ENCODE measurements at regions not wholly inside any gene's neighbourhood (a gene's known extent, or its start where the extent isn't known, plus 50 kb on each side); places are given as distances from the start of the nearest gene placed in this dataset.
"Not testable (repeated sequence)": the region's sequence is repeated elsewhere in the genome, so short reads cannot be mapped to it uniquely, and the experiment has no call there.

- no peak for TF ChIP-seq CTCF (IDR thresholded peaks at IDR 0.05; ENCODE audit: low read depth, low read length)
- peak; percentile 66 for TF ChIP-seq MYC (IDR thresholded peaks at IDR 0.05; ENCODE audit: low read depth, low read length)
- no peak for TF ChIP-seq POLR2A (IDR thresholded peaks at IDR 0.05; ENCODE audit: extremely low read depth, insufficient read length)
- TF ChIP-seq, protein P1, sequence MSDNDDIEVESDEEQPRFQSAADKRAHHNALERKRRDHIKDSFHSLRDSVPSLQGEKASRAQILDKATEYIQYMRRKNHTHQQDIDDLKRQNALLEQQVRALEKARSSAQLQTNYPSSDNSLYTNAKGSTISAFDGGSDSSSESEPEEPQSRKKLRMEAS (IDR thresholded peaks at IDR 0.05; ENCODE audit: low read depth, low read length) = 0 out of 2 replicates have a peak, but pooled peaks have one; percentile 26
- peak; percentile 82 for DNase-seq (ENCODE audit: low read depth)
- H3K4me3 ChIP-seq (ENCODE audit: low read depth, low read length) = peak overlapping the region; percentile 27
These were observed 325.6 kb upstream of the MAGI2 start for GRCh38 chr7:79778786-79779770.

DNA sequence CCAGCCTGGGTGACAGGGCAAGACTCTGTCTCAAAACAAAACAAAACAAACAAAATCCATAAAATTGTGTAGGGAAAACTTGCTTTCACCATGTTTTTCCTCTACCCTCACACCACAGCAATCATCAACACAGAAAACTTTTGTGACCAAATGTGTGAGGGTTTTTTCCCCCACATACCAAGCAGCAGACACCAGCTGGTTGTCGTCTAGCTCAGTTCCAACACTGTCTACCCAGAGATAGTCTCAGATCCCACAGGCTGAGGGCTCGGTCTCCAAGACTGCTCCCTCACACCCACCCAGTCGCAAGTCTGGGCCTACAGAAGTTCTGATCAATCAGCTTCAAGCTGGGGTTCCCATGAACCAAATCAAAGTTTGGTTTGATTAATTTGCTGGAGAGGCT is 322.4 kb upstream of the MAGI2 start:
- TF ChIP-seq MYC (IDR thresholded peaks at IDR 0.05; ENCODE audit: low read depth, low read length) (no peak), CTCF (IDR thresholded peaks at IDR 0.05; ENCODE audit: low read depth, low read length) (no peak), POLR2A (IDR thresholded peaks at IDR 0.05; ENCODE audit: extremely low read depth, insufficient read length) (no peak)
- TF ChIP-seq, protein P1 (IDR thresholded peaks at IDR 0.05; ENCODE audit: low read depth, low read length) = no peak
- DNase-seq (ENCODE audit: low read depth) = no peak
- H3K4me3 ChIP-seq (ENCODE audit: low read depth, low read length) = no peak overlapping the region

GRCh38 chr7:79774150-79774549 is 320.7 kb upstream of the MAGI2 start:
- TF ChIP-seq POLR2A (IDR thresholded peaks at IDR 0.05; ENCODE audit: extremely low read depth, insufficient read length) (no peak), MYC (IDR thresholded peaks at IDR 0.05; ENCODE audit: low read depth, low read length) (no peak), CTCF (IDR thresholded peaks at IDR 0.05; ENCODE audit: low read depth, low read length) (no peak)
- TF ChIP-seq, protein P1 (IDR thresholded peaks at IDR 0.05; ENCODE audit: low read depth, low read length) = no peak
- no peak for DNase-seq (ENCODE audit: low read depth)
- H3K4me3 ChIP-seq (ENCODE audit: low read depth, low read length) = no peak overlapping the region

GRCh38 chr7:79770970-79771369 is 317.5 kb upstream of the MAGI2 start:
- H3K4me3 ChIP-seq (ENCODE audit: low read depth, low read length) = no peak overlapping the region
- no peak for DNase-seq (ENCODE audit: low read depth)
- TF ChIP-seq, protein P1 (IDR thresholded peaks at IDR 0.05; ENCODE audit: low read depth, low read length) = no peak
- TF ChIP-seq CTCF (IDR thresholded peaks at IDR 0.05; ENCODE audit: low read depth, low read length) (no peak), POLR2A (IDR thresholded peaks at IDR 0.05; ENCODE audit: extremely low read depth, insufficient read length) (no peak), MYC (IDR thresholded peaks at IDR 0.05; ENCODE audit: low read depth, low read length) (no peak)

DNA sequence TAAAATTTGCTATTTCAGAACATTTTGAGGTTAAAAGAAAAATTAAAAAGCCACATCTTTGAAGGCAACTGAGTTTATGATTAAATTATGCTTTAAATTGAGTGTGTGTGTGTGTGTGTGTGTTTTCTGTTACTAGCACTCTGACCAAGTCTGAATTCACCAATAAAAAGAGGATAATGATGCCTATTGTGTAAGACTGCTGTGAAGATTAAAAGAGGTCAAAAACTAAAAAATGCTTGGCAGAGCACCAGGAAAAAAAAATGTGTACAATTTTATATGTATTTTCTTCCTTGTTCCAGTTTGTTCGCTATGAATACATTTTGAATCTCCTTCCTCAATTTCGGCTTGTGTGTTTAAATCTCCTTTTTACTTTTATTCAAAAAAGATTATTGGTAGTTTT is 316.6 kb upstream of the MAGI2 start:
- DNase-seq (ENCODE audit: low read depth) = no peak
- TF ChIP-seq MYC (IDR thresholded peaks at IDR 0.05; ENCODE audit: low read depth, low read length) (no peak), CTCF (IDR thresholded peaks at IDR 0.05; ENCODE audit: low read depth, low read length) (no peak), POLR2A (IDR thresholded peaks at IDR 0.05; ENCODE audit: extremely low read depth, insufficient read length) (no peak)

DNA sequence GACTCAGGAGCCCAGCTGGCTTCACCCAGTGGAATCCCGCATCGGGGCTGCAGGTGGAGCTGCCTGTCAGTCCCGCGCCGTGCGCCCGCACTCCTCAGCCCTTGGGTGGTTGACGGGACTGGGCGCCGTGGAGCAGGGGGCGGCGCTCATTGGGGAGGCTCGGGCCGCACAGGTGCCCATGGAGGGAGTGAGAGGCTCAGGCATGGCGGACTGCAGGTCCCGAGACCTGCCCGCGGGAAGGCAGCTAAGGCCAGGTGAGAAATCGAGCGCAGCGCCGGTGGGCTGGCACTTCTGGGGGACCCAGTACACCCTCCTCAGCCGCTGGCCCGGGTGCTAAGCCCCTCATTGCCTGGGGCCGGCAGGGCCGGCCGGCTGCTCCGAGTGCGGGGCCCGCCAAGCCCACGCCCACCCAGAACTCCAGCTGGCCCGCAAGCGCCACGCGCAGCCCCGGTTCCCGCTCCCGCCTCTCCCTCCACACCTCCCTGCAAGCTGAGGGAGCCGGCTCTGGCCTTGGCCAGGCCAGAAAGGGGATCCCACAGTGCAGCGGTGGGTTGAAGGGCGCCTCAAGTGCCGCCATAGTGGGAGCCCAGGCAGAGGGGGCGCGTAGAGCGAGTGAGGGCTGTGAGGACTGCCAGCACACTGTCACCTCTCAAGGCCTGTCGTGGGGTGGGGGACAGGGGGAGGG is 314.6 kb upstream of the MAGI2 start:
- not testable (repeated sequence) for H3K4me3 ChIP-seq (ENCODE audit: low read depth, low read length); DNase-seq (ENCODE audit: low read depth)

More for the DNA sequence above, 316.6 kb upstream of the MAGI2 start:
- H3K4me3 ChIP-seq (ENCODE audit: low read depth, low read length) = no peak overlapping the region

- not testable (repeated sequence) for DNase-seq (ENCODE audit: low read depth); H3K4me3 ChIP-seq (ENCODE audit: low read depth, low read length)
These were observed 313.7 kb upstream of the MAGI2 start for GRCh38 chr7:79767192-79767591.

Data from NB4 (cell line).